ENCODE measurements at regions not wholly inside any gene's neighbourhood (a gene's known extent, or its start where the extent isn't known, plus 50 kb on each side); places are given as distances from the start of the nearest gene placed in this dataset.

DNA sequence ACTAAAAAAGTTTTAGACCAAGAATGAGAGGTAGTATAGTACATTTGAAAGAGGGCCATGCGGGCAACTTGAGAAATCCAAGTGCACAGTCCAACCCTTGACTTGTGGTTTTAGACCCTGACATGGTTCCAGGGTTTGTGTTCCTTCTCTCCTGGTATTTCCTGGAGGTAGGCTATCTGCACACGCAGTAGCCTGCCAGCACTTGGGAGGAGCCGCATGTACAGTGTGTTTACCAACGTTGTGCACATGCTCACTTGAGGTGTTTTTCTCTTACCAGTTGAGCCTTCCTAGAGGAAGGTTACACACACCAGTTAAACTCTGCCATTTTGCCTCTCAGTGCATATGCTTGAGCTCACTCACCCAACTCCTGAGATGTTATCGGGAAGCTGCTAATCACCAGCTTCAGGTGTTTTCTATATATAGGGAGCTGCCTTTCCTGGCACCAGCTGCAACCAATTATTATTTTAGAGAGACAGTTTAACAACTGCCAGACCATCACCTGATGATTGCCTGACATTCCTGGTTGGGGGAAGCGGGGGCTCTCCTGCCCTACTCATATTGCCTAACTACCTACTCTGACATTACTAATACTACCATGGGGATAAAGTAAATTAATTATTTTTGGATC, 593.4 kb upstream of the TUSC1 start (continued):
- TF ChIP-seq SUZ12 (IDR thresholded peaks at IDR 0.05; ENCODE audit: low read length) (no peak), POLR2AphosphoS5 (IDR thresholded peaks at IDR 0.05; ENCODE audit: low read depth, low read length) (no peak), BCL11A (IDR thresholded peaks at IDR 0.05; ENCODE audit: low read depth in 2 of 2, low read length in 2 of 2) (no peak), RBBP5 (IDR thresholded peaks at IDR 0.05; ENCODE audit: borderline replicate concordance, low read depth, low read length) (no peak)
